ENCODE measurements at regions not wholly inside any gene's neighbourhood (a gene's known extent, or its start where the extent isn't known, plus 50 kb on each side); places are given as distances from the start of the nearest gene placed in this dataset.

- TF ChIP-seq CTCF (IDR thresholded peaks at IDR 0.05) (no peak), POLR2AphosphoS5 (IDR thresholded peaks at IDR 0.05) (no peak), EP300 (IDR thresholded peaks at IDR 0.05) (no peak)
Observed at GRCh38 chr3:159371961-159372360, 570.1 kb downstream of the MFSD1 start.
